GM21381 (cell line): ENCODE measurements at regions not wholly inside any gene's neighbourhood (a gene's known extent, or its start where the extent isn't known, plus 50 kb on each side); places are given as distances from the start of the nearest gene placed in this dataset.
"Not testable (repeated sequence)": the region's sequence is repeated elsewhere in the genome, so short reads cannot be mapped to it uniquely, and the experiment has no call there.

Experiments used
- ATAC-seq: cut with Tn5 transposase; IDR thresholded peaks from one replicate; pipeline ENCODE4 v1.9.1; 2021; ENCODE audit warnings: mild to moderate bottlenecking, moderate library complexity; ENCODE audit not compliant: unreplicated experiment

DNA sequence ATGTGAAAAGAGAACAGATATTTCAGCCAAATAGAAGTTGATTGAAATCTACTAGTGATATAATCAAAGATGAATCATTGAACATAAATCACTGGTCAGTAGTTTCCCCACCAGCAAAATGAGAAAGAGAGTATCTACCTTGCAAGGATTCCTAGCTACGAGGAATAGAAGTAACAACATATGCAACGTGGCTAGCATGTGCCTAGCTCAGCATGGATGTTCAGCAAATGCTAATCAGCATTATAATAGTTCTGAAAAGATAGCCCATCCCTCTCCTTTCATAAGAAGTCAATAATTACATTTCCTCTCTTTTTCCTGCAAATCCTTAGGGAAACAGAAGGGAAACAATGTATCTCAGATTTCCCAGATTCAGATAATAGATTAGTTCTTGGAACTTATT, 417.2 kb downstream of the SATB2 start:
- no peak for ATAC-seq

DNA sequence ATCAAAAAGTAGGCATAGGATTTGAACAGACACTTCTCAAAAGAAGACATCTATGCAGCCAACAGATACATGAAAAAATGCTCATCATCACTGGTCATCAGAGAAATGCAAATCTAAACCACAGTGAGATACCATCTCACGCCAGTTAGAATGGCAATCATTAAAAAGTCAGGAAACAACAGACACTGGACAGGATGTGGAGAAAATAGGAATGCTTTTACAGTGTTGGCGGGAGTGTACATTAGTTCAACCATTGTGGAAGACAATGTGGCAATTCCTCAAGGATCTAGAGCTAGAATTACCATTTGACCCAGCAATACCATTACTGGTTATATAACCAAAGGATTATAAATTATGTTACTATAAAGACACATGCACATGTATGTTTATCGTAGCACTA, 424.0 kb downstream of the SATB2 start:
- not testable (repeated sequence) for ATAC-seq

DNA sequence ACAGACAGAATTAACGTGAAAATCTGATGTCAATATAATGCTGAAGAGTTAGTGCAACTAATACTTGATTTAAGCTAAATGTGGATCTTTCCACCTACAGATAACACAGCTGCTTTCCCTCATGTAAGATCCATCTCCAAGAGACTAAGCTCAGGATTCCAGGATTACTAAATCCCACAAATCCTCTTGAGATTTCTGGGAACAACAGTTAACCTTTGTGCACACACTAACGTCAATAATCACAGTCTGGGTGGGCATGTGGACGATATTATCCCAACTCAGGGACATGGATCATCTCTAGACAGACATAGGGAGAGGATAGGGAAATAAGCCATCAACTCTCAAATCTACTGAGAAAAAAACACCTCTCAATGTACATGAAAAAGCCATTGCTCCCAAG, 432.6 kb downstream of the SATB2 start:
- no peak for ATAC-seq

DNA sequence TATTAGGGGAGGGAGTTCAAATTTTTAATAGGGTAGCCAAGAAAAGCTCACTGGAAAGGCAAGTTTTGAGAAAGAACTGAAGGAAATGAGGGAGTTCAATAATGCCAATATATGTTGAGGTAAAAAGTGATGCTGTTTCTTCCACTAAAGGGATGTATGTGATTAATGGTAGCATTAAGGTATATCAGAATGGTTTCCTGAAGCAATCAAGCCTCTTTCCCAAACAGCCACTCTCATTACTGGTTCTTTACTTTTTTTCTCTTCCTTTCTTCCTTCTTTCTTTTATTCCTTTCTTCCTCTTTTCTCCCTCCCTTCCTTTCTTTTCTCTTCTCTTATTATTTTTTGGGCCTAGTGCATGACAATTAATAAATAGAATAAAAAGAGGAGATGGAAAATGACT, 433.5 kb downstream of the SATB2 start:
- ATAC-seq: no peak

DNA sequence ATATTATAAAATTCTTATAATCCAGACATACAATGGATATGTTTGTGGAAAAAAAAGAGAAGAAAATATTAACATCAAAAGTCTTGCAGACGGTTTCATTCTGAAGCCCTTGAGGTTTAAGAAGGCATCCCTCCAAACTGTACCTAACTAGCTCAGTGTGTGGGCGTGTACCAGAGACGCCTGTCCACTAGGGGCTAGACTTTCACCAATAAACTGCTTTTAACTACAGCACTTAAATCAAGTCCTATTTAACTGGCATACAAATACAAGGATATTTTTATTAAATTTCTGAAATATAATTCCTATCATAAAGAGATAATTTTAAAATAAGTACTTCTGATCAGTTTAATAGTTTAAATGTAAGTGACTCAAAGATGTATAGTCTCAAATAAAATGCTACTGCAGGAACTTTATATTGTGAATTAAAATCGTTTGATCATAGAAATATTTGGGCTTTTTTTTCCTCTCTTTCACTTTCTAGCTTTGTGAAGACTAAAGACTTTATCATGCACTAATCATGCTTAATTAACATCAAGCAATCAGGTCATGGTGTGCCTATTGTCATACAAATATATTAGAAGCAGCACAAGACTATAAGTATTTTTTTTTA, 437.7 kb downstream of the SATB2 start:
- ATAC-seq: no peak

DNA sequence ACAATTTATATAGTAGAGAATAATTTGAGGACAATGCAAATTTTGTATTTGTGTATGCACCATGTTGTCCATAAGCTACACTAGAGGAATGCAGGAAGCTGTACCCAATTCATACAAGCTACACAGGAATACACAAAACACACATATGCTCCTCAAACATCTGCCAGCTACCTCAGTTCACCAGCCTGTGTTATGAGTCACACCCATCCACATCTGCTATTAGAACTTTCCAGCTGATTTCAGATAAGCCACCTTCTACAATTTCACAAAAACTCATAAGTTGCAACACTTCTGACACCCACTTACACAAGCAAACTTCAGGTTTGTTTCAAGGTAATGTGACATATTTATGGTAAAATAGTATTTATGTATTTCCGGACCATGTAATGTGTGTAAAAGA, 438.9 kb downstream of the SATB2 start:
- no peak for ATAC-seq

DNA sequence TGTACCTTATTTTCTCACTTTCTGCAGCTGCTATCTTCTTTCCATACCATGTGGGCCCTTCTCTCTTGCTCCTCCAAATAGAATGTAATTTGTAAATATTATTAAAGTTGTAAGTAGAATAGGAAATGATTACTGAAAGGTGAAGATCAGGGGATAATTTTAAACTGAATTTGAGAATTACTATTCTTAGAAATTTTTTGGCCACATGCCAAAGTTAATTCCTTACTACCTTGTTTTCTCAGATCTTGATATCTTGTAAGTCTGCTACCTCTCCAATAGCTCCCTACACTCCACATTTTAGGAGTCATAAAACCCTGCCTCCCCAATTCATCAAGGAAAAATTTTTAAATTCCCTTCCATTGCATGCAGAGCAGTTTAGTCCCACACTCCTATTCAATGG, 442.7 kb downstream of the SATB2 start:
- ATAC-seq: no peak

DNA sequence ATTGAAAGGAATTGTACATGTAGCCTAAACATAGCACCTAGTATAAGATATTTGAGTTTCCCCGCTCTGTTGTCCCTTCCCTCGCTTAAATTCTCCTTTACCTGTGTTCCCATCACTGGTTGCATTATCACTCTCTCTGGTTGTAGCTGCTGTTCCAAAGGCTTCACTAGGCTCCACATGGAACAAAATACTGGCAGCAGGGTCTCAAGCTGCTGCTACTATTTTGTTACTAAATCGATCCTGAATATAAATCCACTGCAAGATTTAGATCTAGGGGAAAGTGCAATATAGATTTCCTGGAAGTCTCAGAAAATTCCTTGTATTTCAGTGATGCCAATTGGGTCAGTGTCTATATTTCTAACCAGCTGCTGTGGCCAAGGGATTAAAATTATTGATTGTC, 443.5 kb downstream of the SATB2 start:
- no peak for ATAC-seq

DNA sequence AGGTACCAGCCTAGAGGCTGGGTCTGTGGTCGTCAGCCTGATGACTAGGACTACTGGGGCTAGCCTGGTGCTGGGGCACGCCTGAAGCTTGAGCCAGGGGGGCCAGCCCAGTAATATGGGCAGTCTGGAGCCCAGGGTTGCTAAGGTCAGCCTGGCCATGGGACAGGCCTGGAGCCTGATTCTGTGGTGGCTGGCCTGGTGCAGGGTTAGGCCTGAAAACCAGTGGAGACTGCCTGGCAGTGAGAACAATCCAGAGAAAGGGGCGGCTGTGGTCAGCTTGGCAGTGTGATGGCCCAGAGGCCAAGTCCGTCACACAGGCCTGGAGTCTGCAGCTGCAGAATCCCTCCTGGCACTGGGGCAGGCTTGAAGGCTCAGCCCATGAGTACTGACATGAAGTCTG, 445.8 kb downstream of the SATB2 start:
- ATAC-seq: no peak

DNA sequence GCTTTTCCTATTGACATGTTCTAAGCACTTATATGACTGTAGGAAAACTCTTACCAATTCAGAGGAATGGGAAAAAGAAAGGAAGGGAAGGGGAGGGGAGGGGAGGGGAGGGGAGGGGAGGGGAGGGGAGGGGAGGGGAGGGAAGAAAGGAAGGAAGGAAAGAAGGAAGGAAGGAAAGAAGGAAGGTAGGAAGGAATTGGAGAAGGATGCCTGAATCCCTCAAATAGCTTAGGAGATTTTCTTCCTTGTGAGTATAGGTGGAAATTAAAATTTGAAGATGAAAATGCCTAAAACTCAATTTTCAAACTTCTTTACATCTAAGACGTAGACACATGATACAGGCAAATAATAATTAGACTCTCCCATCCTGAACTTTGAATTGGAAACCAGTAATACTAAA, 463.1 kb downstream of the SATB2 start:
- no peak for ATAC-seq

DNA sequence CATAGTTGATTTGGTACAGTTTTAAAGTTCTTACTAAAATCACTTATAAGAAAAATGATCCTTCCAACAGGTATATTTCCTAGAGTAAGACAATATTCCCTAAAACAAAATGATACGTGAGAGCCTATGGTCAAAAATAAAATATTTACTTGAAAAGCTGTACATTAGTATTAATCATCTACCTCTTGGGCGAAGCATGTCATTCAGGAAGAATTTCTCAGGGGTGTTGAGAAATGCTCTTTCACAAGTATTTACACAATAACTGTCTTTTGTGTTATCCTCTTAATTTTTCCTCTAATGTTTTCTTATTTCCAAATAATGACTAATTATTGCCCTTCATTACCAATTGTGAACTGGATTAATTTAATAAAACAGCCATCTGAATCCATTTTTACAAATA, 466.3 kb downstream of the SATB2 start:
- ATAC-seq: no peak

DNA sequence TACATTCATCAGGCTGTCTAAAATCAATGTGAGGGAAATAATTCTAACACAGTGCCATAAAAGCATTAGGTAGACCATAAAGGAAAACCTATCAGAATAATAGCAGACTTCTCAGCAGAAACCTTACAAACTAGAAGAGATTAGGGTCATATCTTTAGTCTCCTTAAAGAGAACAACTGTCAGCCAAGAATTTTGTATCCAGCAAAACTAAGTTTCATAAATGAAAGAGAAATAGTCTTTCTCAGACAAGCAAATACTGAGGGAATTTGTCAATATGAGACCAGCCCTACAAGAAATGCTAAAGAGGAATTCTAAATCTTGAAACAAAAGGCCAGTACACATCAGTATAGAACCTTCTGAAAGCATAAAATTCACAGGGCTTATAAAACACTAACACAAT, 482.0 kb downstream of the SATB2 start:
- ATAC-seq: no peak

DNA sequence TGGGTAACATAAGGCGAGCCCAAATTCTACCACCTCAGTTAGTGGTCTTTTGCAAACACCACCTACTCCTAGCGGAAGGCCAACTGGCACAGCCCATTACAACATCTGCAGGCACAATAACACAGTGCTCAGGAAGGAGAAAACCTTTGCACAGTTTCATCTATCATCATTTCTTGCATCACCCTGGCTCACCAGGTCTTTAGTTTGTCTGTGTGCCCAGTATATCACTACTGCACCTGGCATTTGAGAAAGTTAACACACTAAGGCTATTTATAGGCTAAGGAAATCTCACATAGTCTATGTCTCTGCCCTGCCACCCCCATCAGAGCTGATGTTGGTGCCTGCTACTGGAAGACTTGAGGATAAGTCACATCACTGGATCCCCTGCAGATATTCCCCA, 484.0 kb downstream of the SATB2 start:
- no peak for ATAC-seq

DNA sequence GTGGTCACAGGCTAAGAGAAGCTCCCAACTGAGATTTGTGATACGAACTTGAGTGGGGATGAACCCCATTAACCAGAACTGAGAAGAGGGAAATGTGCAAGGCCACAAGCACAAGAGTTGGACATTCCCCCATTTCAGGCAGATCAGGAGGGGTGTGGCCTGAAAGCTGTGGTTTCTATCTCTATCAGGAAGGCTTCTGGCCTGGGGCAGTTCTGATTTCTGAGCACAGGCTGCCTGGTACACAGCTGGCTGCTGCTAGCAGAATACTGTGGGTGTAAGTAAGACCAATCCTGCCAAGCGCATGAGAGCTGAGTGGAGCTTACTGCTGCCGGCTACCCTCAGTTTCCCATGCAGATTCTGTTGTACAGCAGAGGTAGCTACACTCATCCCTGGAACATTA, 484.6 kb downstream of the SATB2 start:
- no peak for ATAC-seq

DNA sequence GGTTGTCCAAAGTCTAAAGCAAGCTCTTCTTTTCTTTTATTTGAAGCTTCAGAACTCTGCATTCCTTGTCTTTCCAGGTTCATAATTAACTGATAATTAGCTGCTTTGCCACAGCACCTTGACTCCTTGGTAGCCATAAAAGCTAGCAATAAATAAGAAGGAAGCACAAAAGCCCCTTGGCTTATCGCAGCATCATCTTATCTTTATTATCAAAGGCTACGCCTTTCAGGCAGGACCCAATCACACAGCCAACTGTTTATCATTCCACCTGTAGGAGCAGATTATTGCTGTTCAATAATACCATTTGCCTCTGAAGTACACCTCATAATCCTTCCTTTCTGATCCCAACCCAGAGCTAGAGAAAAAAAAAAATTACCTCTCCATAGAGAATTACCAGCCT, 489.2 kb downstream of the SATB2 start:
- ATAC-seq: no peak

DNA sequence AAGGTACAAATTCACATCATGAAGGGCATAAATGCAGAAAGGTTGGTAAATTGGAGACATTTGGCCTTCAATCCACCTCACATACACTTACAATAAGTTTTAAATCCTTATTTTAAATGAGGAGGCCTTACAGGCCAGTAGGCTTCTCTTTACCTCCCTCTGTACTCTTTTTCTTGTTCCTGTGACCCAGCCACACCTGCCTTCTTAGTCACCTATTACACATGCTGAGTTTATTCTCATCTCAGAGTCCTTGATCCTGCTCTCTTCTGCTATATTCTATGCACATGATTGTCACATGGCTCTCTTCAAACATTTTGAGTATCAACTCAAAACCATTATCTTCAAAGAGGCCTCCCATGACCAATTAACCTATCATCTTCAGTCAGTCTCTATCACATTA, 491.5 kb downstream of the SATB2 start:
- ATAC-seq: no peak

DNA sequence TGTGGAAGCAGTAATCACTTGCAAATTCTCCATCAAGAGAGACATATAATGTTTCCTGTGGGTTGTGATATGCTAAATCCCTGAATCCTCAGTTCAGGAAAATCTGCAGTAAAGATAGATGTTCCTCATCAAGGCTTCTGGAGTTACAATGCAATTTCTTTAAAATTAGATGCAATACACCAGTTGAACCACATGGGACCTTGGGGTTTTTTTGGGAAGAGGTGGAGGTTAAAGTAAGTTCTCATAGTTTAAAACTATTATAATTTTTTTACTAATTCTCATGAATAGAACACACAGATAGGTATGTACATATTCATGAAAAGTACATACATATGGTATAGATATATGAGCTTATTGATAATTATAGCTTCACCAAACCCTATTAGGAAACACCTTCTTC, 496.2 kb downstream of the SATB2 start:
- ATAC-seq: no peak

DNA sequence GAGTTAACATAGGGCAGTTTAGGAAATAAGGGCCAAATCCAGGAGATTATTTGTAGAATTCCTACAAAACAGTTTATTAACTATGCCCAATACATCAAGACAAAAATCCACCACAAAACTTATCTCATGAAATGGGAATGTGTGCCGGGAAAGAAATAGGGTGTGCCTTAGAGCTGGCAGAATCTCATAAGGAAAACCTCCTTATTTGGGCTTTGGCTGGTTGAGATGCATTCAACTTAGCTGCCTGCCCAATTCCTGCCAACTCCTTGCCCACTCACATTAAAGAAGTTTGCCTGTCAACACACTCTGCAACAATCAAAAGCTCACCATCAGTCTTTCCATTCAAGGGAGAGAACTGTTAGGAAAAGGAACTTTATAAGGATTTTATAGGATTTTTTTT, 500.6 kb downstream of the SATB2 start:
- ATAC-seq: no peak

DNA sequence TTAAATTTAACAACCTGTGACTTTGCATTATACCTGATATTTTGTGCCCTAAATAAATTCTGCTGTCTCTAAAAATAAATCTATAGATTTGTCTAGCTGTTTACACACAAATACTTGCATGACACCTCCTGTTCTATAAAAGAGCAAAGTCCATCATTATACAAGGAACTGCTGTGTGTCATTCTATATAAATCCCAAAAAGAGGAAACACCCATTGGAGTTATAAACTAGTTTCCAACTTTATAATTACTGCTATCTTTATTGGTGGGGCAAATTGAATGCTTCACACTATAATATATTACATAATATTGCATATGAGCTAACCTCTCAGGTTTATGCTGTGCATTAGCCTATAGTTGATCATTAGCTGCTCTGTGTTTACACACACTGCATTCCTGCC, 504.4 kb downstream of the SATB2 start:
- no peak for ATAC-seq

DNA sequence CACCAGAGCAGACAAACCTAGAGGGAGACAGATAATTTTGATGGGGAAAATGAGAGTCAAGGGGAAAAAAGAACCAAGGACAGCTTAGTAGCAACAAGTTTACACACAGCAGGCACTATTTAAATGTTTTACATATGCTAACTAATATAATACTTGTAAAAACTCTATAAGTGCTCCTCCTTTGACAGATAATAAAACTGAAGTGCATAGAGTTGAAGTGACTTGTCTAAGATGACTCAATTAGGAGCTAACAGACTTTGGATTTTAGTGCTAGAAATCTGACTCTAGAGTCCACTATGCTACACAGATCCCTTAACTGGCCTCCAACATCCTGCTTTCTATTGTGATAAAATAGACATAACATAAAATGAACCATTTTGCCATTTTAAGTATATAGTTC, 506.9 kb downstream of the SATB2 start:
- ATAC-seq: no peak

DNA sequence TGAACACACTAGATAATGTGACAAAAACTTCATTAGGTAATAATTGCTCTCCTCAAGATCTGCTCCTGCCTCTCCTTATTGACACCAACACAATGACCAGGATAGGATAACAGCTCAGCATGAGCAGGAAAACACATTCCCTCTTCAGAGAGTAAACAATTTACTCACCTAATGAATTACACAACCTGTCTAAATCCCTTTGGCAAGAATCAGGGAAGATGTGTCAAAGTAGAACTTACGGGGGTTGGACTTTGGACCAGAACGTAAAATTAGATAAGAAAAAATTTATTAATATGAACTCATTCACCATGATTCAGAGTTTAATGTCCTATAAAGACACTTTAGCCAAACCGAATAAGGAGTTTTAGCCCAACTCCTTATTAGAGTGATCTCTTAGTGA, 512.2 kb downstream of the SATB2 start:
- ATAC-seq: no peak

DNA sequence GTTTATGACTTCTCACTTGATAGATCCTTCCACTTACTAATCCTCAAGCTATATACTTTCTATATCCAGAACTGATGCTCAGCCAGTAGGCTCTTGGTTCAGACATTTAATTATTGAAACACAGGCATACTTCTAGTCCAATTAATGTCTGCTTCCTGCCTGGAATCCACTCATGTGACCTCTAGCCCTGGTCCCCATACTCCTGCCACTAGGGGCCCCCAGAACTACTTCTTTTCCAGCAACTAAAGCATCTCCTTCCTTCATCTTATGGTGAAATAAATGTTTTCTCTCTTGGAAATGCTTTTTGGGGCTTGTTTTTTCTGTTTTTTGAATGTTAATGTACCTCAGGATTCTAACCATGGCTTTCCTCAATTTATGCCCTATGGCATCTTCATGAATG, 527.6 kb downstream of the SATB2 start:
- ATAC-seq: no peak

DNA sequence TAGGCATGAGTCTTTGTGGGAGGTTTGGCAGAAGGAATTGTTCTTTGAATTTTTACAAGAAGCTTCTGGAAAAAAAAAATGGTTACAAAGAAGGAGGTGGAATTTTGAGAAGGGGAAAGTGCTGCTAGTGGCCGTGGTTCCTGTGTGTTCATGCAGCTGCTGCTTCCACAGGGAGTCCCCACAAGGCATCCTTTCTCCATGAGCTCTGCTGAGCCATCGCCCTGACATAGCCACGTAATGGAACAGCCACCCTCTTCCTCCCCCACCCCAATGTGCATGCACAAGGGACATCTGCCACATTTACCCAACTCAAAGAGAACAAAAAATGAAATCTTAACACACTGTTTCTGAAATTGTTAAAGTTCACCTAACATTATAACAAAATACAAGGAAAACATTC, 529.7 kb downstream of the SATB2 start:
- no peak for ATAC-seq
